ENCODE measurements at regions not wholly inside any gene's neighbourhood (a gene's known extent, or its start where the extent isn't known, plus 50 kb on each side); places are given as distances from the start of the nearest gene placed in this dataset.

GRCh38 chr4:81274460-81274859 lies 59.4 kb upstream of the PRKG2 start:
- no peak for TF ChIP-seq CTCF (conservative IDR thresholded peaks at IDR 0.05 in 1 of 2, IDR thresholded peaks at IDR 0.05 in 1 of 2; ENCODE audit: extremely low read depth in 1 of 2, insufficient read depth in 1 of 2, low read depth in 1 of 2, low read length in 2 of 2)
- TF ChIP-seq EZH2 (IDR thresholded peaks at IDR 0.05; ENCODE audit: borderline replicate concordance, low read length), result no peak
